Fibroblast of lung (primary cell): ENCODE measurements at regions not wholly inside any gene's neighbourhood (a gene's known extent, or its start where the extent isn't known, plus 50 kb on each side); places are given as distances from the start of the nearest gene placed in this dataset.

Source experiments
- DNase-seq, 2 donors: peaks; one replicate each; pipeline versions ENCODE4 v3.0.0 to v3.0.0-alpha.2; 2010; ENCODE audit warnings: low read depth in 2 of 2
- H2AFZ ChIP-seq: 2 replicates; pipeline ENCODE4 v1.5.1; 2012; ENCODE audit warnings: low read length, control low read depth, inconsistent platforms
- H3K27ac ChIP-seq: 2 replicates; pipeline ENCODE4 v1.5.1; 2011; ENCODE audit warnings: low read length, control low read depth; ENCODE audit not compliant: insufficient read depth
- H3K27me3 ChIP-seq: 2 replicates; pipeline ENCODE4 v1.5.1; 2011; ENCODE audit warnings: mild to moderate bottlenecking, low read length; ENCODE audit not compliant: control insufficient read depth, insufficient read depth
- H3K36me3 ChIP-seq: 2 replicates; pipeline ENCODE4 v1.5.1; 2011; ENCODE audit warnings: low read length; ENCODE audit not compliant: control insufficient read depth, insufficient read depth
- H3K4me1 ChIP-seq: 2 replicates; pipeline ENCODE4 v1.5.1; 2011; ENCODE audit warnings: low read length; ENCODE audit not compliant: control insufficient read depth, insufficient read depth; ENCODE audit errors: extremely low read depth
- H3K4me2 ChIP-seq: 2 replicates; pipeline ENCODE4 v1.5.1; 2011; ENCODE audit warnings: low read length, control low read depth; ENCODE audit not compliant: insufficient read depth; ENCODE audit errors: extremely low read depth
- H3K4me3 ChIP-seq, 4 experiments: fragments of 200-600 bp in 1 of 4; sonication (generic) in 1 of 4; replicated peaks in 1 of 4; 2 replicates each; pipeline ENCODE4 v1.5.1; 2011 to 2016; ENCODE audit warnings: low read length in 4 of 4, low read depth in 3 of 4, mild to moderate bottlenecking in 3 of 4, control low read depth in 2 of 4, inconsistent platforms in 1 of 4, mixed read lengths in 1 of 4; ENCODE audit not compliant: insufficient read depth in 1 of 4; ENCODE audit errors: control extremely low read depth in 1 of 4
- H3K79me2 ChIP-seq: 2 replicates; pipeline ENCODE4 v1.5.1; 2012; ENCODE audit warnings: mild to moderate bottlenecking, low read length, inconsistent platforms; ENCODE audit not compliant: control insufficient read depth, insufficient read depth
- H3K9ac ChIP-seq: 2 replicates; pipeline ENCODE4 v1.5.1; 2011; ENCODE audit warnings: mild to moderate bottlenecking, low read length, control low read depth; ENCODE audit not compliant: insufficient read depth
- H3K9me3 ChIP-seq: 2 replicates; pipeline ENCODE4 v1.5.1; 2012; ENCODE audit warnings: low read depth, low read length; ENCODE audit not compliant: control insufficient read depth, insufficient read depth
- H4K20me1 ChIP-seq: 2 replicates; pipeline ENCODE4 v1.5.1; 2011; ENCODE audit warnings: low read length; ENCODE audit not compliant: control insufficient read depth, insufficient read depth; ENCODE audit errors: extremely low read depth
- CTCF ChIP-seq, 2 donors: IDR thresholded peaks in 1 of 2; conservative IDR thresholded peaks in 1 of 2; 1 replicate in 1 of 2; 2 replicates in 1 of 2; pipeline ENCODE4 v1.5.1; 2011 to 2012; ENCODE audit warnings: low read length in 2 of 2, control low read depth in 1 of 2, inconsistent platforms in 1 of 2, low read depth in 1 of 2, mild to moderate bottlenecking in 1 of 2
- EZH2 ChIP-seq: IDR thresholded peaks from 2 replicates; pipeline ENCODE4 v1.5.1; 2012; ENCODE audit warnings: low read length, control low read depth, mild to moderate bottlenecking; ENCODE audit errors: missing control alignments

GRCh38 chr2:184504252-184504651, 94.1 kb upstream of the ZNF804A start:
- Histone ChIP-seq H3K9ac (no peak overlapping the region), H3K4me2 (no peak overlapping the region), H4K20me1 (no peaks in the 10 kb centered on the region), H3K4me3 (no peak overlapping the region), H2AFZ (no peak overlapping the region), H3K36me3 (no peaks in the 10 kb centered on the region), H3K27me3 (no peaks in the 10 kb centered on the region), H3K27ac (no peak overlapping the region), H3K4me1 (no peaks in the 10 kb centered on the region), H3K79me2 (no peaks in the 10 kb centered on the region), H3K9me3 (no peaks in the 10 kb centered on the region)
- TF ChIP-seq EZH2 (no peak), CTCF (conservative IDR thresholded peaks at IDR 0.05 in 1 of 2, IDR thresholded peaks at IDR 0.05 in 1 of 2; ENCODE audit: low read depth in 1 of 2, low read length in 2 of 2) (no peak)
- no peak for DNase-seq

- H3K36me3 ChIP-seq, result no peaks in the 10 kb centered on the region
- H3K4me3 ChIP-seq, result no peak overlapping the region
- H3K9ac ChIP-seq, result no peak overlapping the region
- H4K20me1 ChIP-seq, result no peaks in the 10 kb centered on the region
- H3K79me2 ChIP-seq, result no peaks in the 10 kb centered on the region
- no peak for TF ChIP-seq EZH2
- TF ChIP-seq CTCF (conservative IDR thresholded peaks at IDR 0.05 in 1 of 2, IDR thresholded peaks at IDR 0.05 in 1 of 2; ENCODE audit: low read depth in 1 of 2, low read length in 2 of 2), result no peak
- no peak overlapping the region for H3K27ac ChIP-seq
- no peaks in the 10 kb centered on the region for H3K27me3 ChIP-seq
- no peaks in the 10 kb centered on the region for H3K4me1 ChIP-seq
- H3K9me3 ChIP-seq, result no peaks in the 10 kb centered on the region
- no peak for DNase-seq
- H3K4me2 ChIP-seq, result no peak overlapping the region
- H2AFZ ChIP-seq, result no peak overlapping the region
Measured at GRCh38 chr2:184507254-184507653, 91.1 kb upstream of the ZNF804A start.

- Histone ChIP-seq H3K27me3 (no peaks in the 10 kb centered on the region), H2AFZ (no peak overlapping the region), H3K9ac (no peak overlapping the region), H3K4me2 (no peak overlapping the region), H3K36me3 (no peaks in the 10 kb centered on the region), H3K27ac (no peak overlapping the region), H4K20me1 (no peaks in the 10 kb centered on the region), H3K4me1 (no peaks in the 10 kb centered on the region), H3K79me2 (no peaks in the 10 kb centered on the region), H3K9me3 (no peaks in the 10 kb centered on the region), H3K4me3 (no peak overlapping the region)
- DNase-seq, result no peak
- TF ChIP-seq EZH2 (no peak), CTCF (conservative IDR thresholded peaks at IDR 0.05 in 1 of 2, IDR thresholded peaks at IDR 0.05 in 1 of 2; ENCODE audit: low read depth in 1 of 2, low read length in 2 of 2) (no peak)
Measured at GRCh38 chr2:184517402-184517801, 80.9 kb upstream of the ZNF804A start.
